K562 (cell line): ENCODE measurements at regions not wholly inside any gene's neighbourhood (a gene's known extent, or its start where the extent isn't known, plus 50 kb on each side); places are given as distances from the start of the nearest gene placed in this dataset.

Experiments
- ATAC-seq: fragments of 200-7000 bp; cut with Tn5 transposase; 3 replicates; pipeline ENCODE4 v1.9.1; 2020; ENCODE audit warnings: moderate library complexity
- BruUV-seq: library from RNA; stranded (reverse); fragments of 400-500 nt; replicated peaks from 2 replicates; lab custom pipeline; 2021; lab: Mats Ljungman, UMichigan
- CTCF ChIA-PET: fragments of 300-600 bp; formaldehyde crosslinking; extraction: SDS; loops from one replicate; lab custom pipeline; 2021; ENCODE audit warnings: low intra/inter-chr PET ratio; lab: Yijun Ruan, JAX
- POLR2A ChIA-PET: fragments of 300-600, 350-650 bp; sonication (Branson Sonifier 250); formaldehyde crosslinking; extraction: SDS; loops from one replicate; lab custom pipeline; 2021; ENCODE audit warnings: antibody characterized with exemption, inconsistent platforms; lab: Yijun Ruan, JAX
- DNase-seq, 4 experiments: peaks; one replicate each; pipeline versions ENCODE4 v3.0.0 to v3.0.0-alpha.2; 2011 to 2018; ENCODE audit warnings: low spot score in 3 of 4, mixed read lengths in 3 of 4; ENCODE audit errors: extremely low read depth in 1 of 4
- FAIRE-seq: peaks from 2 replicates; lab custom pipeline; 2011; peaks lifted over from hg19 to GRCh38; lab: Jason Lieb, UNC
- H2AFZ ChIP-seq: 2 replicates; pipeline ENCODE4 v1.6.0; 2011; ENCODE audit warnings: low read depth, low read length, control low read depth, inconsistent platforms
- H3K27ac ChIP-seq: fragments of 200-600 bp; 3 replicates; pipeline ENCODE4 v1.8.0; 2011; ENCODE audit warnings: low read depth, mild to moderate bottlenecking, control low read depth, inconsistent platforms, low read length, moderate library complexity, mixed read lengths; ENCODE audit errors: extremely low read depth
- H3K27me3 ChIP-seq, 2 experiments: fragments of 300-600 bp in 1 of 2; 2 replicates in 1 of 2; 3 replicates in 1 of 2; pipeline versions ENCODE4 v1.6.0 to v1.8.0; 2011; ENCODE audit warnings: inconsistent platforms in 2 of 2, low read length in 2 of 2, mild to moderate bottlenecking in 1 of 2, mixed read lengths in 1 of 2, moderate library complexity in 1 of 2; ENCODE audit not compliant: control insufficient read depth in 2 of 2, insufficient read depth in 2 of 2
- H3K36me3 ChIP-seq: fragments of 300-600 bp; 3 replicates; pipeline ENCODE4 v1.8.0; 2011; ENCODE audit warnings: mild to moderate bottlenecking, low read length, inconsistent platforms; ENCODE audit not compliant: control insufficient read depth, insufficient read depth
- H3K4me1 ChIP-seq, 2 experiments: fragments of 200-600 bp in 1 of 2; replicated peaks in 1 of 2; 2 replicates in 1 of 2; 3 replicates in 1 of 2; pipeline versions ENCODE4 v1.5.1 to v1.8.0; 2011; ENCODE audit warnings: inconsistent platforms in 2 of 2, low read length in 2 of 2, mild to moderate bottlenecking in 1 of 2, mixed read lengths in 1 of 2, moderate library complexity in 1 of 2; ENCODE audit not compliant: control insufficient read depth in 2 of 2, insufficient read depth in 2 of 2
- H3K4me2 ChIP-seq: 2 replicates; pipeline ENCODE4 v1.6.1; 2011; ENCODE audit warnings: low read length, control low read depth, inconsistent platforms, mixed read lengths; ENCODE audit not compliant: insufficient read depth
- H3K4me3 ChIP-seq: fragments of 200-600 bp; sonication (generic), shearing (Covaris generic); 2 replicates; pipeline ENCODE4 v1.5.1; 2016; ENCODE audit warnings: control low read depth, inconsistent platforms
- H3K79me2 ChIP-seq: fragments of 200-600 bp; 3 replicates; pipeline ENCODE4 v1.8.0; 2011; ENCODE audit warnings: low read length, inconsistent platforms; ENCODE audit not compliant: control insufficient read depth, insufficient read depth
- H3K9ac ChIP-seq, 2 experiments: 2 replicates each; pipeline versions ENCODE4 v1.6.0 to v1.6.1; 2011; ENCODE audit warnings: low read depth in 2 of 2, low read length in 2 of 2, control low read depth in 1 of 2, inconsistent platforms in 1 of 2, mild to moderate bottlenecking in 1 of 2, mixed read lengths in 1 of 2; ENCODE audit not compliant: insufficient read depth in 1 of 2
- H3K9me1 ChIP-seq: one replicate; pipeline ENCODE4 v1.6.0; 2011; ENCODE audit warnings: inconsistent platforms, mild to moderate bottlenecking, low read length, moderate library complexity; ENCODE audit not compliant: control insufficient read depth, insufficient read depth
- H3K9me3 ChIP-seq: replicated peaks from 2 replicates; pipeline ENCODE4 v1.5.1; 2011; ENCODE audit warnings: low read depth, low read length, inconsistent platforms; ENCODE audit not compliant: control insufficient read depth, insufficient read depth
- H4K20me1 ChIP-seq: replicated peaks from 2 replicates; pipeline ENCODE4 v1.6.1; 2011; ENCODE audit warnings: low read length, inconsistent platforms, mixed read lengths; ENCODE audit not compliant: control insufficient read depth, insufficient read depth
- BCL6 ChIP-seq: fragments of 250-450 bp; sonication (Bioruptor Pico); IDR thresholded peaks from 2 replicates; pipeline ENCODE4 v1.4.0; 2020
- MTA2 ChIP-seq: fragments of 450-650 bp; IDR thresholded peaks from 2 replicates; pipeline ENCODE4 v1.6.1; 2016; ENCODE audit warnings: low read depth
- SRSF7 ChIP-seq: fragments of 200-400 bp; formaldehyde crosslinking; optimal IDR thresholded peaks from 2 replicates; pipeline ENCODE3; 2017; ENCODE audit warnings: mild to moderate bottlenecking, low read depth, low read length
- STAG1 ChIP-seq: sonication (generic); formaldehyde crosslinking; IDR thresholded peaks from 2 replicates; pipeline ENCODE4 v1.5.0; 2020; ENCODE audit warnings: missing genetic modification reagents, borderline replicate concordance
- ZFP36 ChIP-seq: fragments of 150-350 bp; IDR thresholded peaks from 2 replicates; pipeline ENCODE4 v1.6.1; 2018; ENCODE audit warnings: low read length, low read depth; ENCODE audit not compliant: partially characterized antibody
- ZFX ChIP-seq: sonication (generic); formaldehyde crosslinking; IDR thresholded peaks from 2 replicates; pipeline ENCODE4 v1.8.0; 2022; ENCODE audit warnings: mild to moderate bottlenecking, missing genetic modification reagents, moderate library complexity
- ZNF551 ChIP-seq: fragments of 250-450 bp; sonication (Bioruptor Pico); IDR thresholded peaks from 2 replicates; pipeline ENCODE4 v1.5.0; 2021; ENCODE audit warnings: mild to moderate bottlenecking, moderate library complexity
- ZNF766 ChIP-seq: fragments of 200-800 bp; sonication (Bioruptor generic); conservative IDR thresholded peaks from 2 replicates; pipeline ENCODE4 v1.6.1; 2016; ENCODE audit warnings: missing genetic modification characterization, missing compliant biosample characterization
- WGBS: fragments of 100-300 bp; shearing (Covaris generic); methylation state at CpG from one replicate; pipeline ENCODE4 v1.1.6; 2016; ENCODE audit warnings: low coverage, mixed read lengths; ENCODE audit not compliant: insufficient coverage; ENCODE audit errors: missing lambda C conversion rate; 5-methylcytosine and 5-hydroxymethylcytosine counted together
- in situ Hi-C: fragments of 300-500 bp; cut with MboI; formaldehyde crosslinking; loops from 4 replicates; pipeline ENCODE4 v1.15.0; 2018; ENCODE audit warnings: inconsistent platforms, mixed read lengths
- intact Hi-C: fragments of 100-400 bp; cut with micrococcal nuclease; formaldehyde crosslinking; loops from 2 replicates; pipeline ENCODE4 v1.14.2; 2022
- TF ChIP-seq, protein P1 (sequence below): fragments of 250-450 bp; sonication (Bioruptor Pico); IDR thresholded peaks from 2 replicates; pipeline ENCODE4 v1.5.0; 2021
- TF ChIP-seq, protein P2 (sequence below): IDR thresholded peaks from 3 replicates; pipeline ENCODE4 v1.6.1; 2011; ENCODE audit warnings: borderline replicate concordance, mild to moderate bottlenecking, moderate library complexity; ENCODE audit not compliant: insufficient read length; ENCODE audit errors: extremely low read depth

DNA sequence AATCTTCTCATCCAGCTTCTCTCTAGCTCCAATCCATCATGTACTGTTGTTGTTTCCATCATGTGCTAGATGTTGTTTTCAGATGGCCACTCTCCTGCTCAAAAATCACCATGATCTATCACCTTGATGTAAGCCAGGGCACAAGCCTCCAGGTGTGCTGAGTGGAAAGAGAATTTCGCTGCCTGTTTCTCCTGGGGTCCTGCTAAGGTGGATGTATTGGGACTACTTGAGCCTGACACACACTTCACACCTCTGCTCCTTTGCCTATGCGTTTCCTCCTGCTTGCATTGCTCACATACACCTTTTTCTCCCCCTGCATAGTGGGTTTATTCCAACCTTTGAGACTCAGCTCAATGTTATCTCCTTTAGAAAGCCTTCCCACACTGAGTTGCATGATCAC is 287.6 kb downstream of the CYRIA start:
- Histone ChIP-seq H2AFZ (no peak overlapping the region), H3K9ac (no peak overlapping the region), H3K9me3 (no peaks in the 10 kb centered on the region)
- ChIA-PET CTCF (no interaction called here), POLR2A (no interaction called here)
- DNase-seq: no peak
- WGBS: 5% methylated on average over 2 of the region's 2 CpGs
- TF ChIP-seq ZNF766 (CRISPR knock-in tag): no peak
- TF ChIP-seq, protein P1, sequence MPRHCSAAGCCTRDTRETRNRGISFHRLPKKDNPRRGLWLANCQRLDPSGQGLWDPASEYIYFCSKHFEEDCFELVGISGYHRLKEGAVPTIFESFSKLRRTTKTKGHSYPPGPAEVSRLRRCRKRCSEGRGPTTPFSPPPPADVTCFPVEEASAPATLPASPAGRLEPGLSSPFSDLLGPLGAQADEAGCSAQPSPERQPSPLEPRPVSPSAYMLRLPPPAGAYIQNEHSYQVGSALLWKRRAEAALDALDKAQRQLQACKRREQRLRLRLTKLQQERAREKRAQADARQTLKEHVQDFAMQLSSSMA (CRISPR knock-in tag): no peak
- TF ChIP-seq, protein P2, sequence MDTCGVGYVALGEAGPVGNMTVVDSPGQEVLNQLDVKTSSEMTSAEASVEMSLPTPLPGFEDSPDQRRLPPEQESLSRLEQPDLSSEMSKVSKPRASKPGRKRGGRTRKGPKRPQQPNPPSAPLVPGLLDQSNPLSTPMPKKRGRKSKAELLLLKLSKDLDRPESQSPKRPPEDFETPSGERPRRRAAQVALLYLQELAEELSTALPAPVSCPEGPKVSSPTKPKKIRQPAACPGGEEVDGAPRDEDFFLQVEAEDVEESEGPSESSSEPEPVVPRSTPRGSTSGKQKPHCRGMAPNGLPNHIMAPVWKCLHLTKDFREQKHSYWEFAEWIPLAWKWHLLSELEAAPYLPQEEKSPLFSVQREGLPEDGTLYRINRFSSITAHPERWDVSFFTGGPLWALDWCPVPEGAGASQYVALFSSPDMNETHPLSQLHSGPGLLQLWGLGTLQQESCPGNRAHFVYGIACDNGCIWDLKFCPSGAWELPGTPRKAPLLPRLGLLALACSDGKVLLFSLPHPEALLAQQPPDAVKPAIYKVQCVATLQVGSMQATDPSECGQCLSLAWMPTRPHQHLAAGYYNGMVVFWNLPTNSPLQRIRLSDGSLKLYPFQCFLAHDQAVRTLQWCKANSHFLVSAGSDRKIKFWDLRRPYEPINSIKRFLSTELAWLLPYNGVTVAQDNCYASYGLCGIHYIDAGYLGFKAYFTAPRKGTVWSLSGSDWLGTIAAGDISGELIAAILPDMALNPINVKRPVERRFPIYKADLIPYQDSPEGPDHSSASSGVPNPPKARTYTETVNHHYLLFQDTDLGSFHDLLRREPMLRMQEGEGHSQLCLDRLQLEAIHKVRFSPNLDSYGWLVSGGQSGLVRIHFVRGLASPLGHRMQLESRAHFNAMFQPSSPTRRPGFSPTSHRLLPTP: no peak
- TF ChIP-seq MTA2: no peak
- TF ChIP-seq ZFP36: no peak
- TF ChIP-seq STAG1 (CRISPR knock-in tag): no peak
- no peak for TF ChIP-seq ZFX (CRISPR knock-in tag)
- TF ChIP-seq SRSF7: no peak
- no peak for TF ChIP-seq BCL6 (CRISPR knock-in tag)
- no peak for TF ChIP-seq ZNF551
- TF ChIP-seq, all 486 proteins: peak for 0
- intact Hi-C loops (no loop called here), in situ Hi-C loops (no loop called here)
- ATAC-seq (no peak), FAIRE-seq (no peak)
- no peaks in the 10 kb centered on the region for H3K79me2 ChIP-seq
- no peak overlapping the region for H3K4me3 ChIP-seq
- no peaks in the 10 kb centered on the region for H4K20me1 ChIP-seq
- BruUV-seq: no TSS peak
- H3K27me3 ChIP-seq: no peaks in the 10 kb centered on the region
- H3K4me2 ChIP-seq: no peak overlapping the region
- H3K27ac ChIP-seq: no peak overlapping the region
- H3K9me1 ChIP-seq: no peaks in the 10 kb centered on the region
- H3K4me1 ChIP-seq: no peaks in the 10 kb centered on the region
- H3K36me3 ChIP-seq: no peaks in the 10 kb centered on the region
